Endothelial cell of umbilical vein (primary cell): ENCODE measurements at regions not wholly inside any gene's neighbourhood (a gene's known extent, or its start where the extent isn't known, plus 50 kb on each side); places are given as distances from the start of the nearest gene placed in this dataset.

Experiments used
- BruUV-seq: library from RNA; stranded (reverse); fragments of 400-500 nt; replicated peaks from 2 replicates; lab custom pipeline; 2021; lab: Mats Ljungman, UMichigan
- CTCF ChIA-PET: fragments of 300-600, 350-600 bp; sonication (Branson Sonifier 250); formaldehyde crosslinking; loops from one replicate; lab custom pipeline; 2021; ENCODE audit warnings: antibody characterized with exemption, inconsistent platforms; lab: Charles Lee
- POLR2A ChIA-PET: fragments of 300-600, 350-600 bp; sonication (Branson Sonifier 250); formaldehyde crosslinking; loops from one replicate; lab custom pipeline; 2021; ENCODE audit warnings: antibody characterized with exemption, inconsistent platforms; lab: Charles Lee
- DNase-seq: peaks from one replicate; pipeline ENCODE4 v3.0.0-alpha.2; 2011; ENCODE audit warnings: low read depth, low spot score
- FAIRE-seq: peaks from 2 replicates; lab custom pipeline; 2011; peaks lifted over from hg19 to GRCh38; lab: Jason Lieb, UNC
- H2AFZ ChIP-seq: 2 replicates; pipeline ENCODE4 v1.6.0; 2012; ENCODE audit warnings: low read depth, low read length, control low read depth, inconsistent platforms
- H3K27ac ChIP-seq: 2 replicates; pipeline ENCODE4 v1.5.1; 2011; ENCODE audit warnings: low read depth, mild to moderate bottlenecking, control low read depth, low read length, moderate library complexity; ENCODE audit not compliant: insufficient read depth
- H3K27me3 ChIP-seq, 2 experiments: 2 replicates each; pipeline versions ENCODE4 v1.6.0 to v1.6.1; 2011; ENCODE audit warnings: low read length in 2 of 2, mixed read lengths in 1 of 2; ENCODE audit not compliant: control insufficient read depth in 2 of 2, insufficient read depth in 2 of 2
- H3K36me3 ChIP-seq, 2 experiments: 2 replicates in 1 of 2; 3 replicates in 1 of 2; pipeline ENCODE4 v1.5.1; 2011; ENCODE audit warnings: low read length in 2 of 2, mild to moderate bottlenecking in 1 of 2, moderate library complexity in 1 of 2; ENCODE audit not compliant: control insufficient read depth in 2 of 2, insufficient read depth in 2 of 2; ENCODE audit errors: extremely low read depth in 1 of 2
- H3K4me1 ChIP-seq: 3 replicates; pipeline ENCODE4 v1.5.1; 2011; ENCODE audit warnings: mild to moderate bottlenecking, low read length; ENCODE audit not compliant: control insufficient read depth, insufficient read depth; ENCODE audit errors: extremely low read depth
- H3K4me2 ChIP-seq: 2 replicates; pipeline ENCODE4 v1.6.1; 2011; ENCODE audit warnings: low read length, control low read depth, mixed read lengths; ENCODE audit not compliant: insufficient read depth
- H3K4me3 ChIP-seq, 3 experiments: fragments of 200-600 bp in 1 of 3; sonication (generic), shearing (Covaris generic) in 1 of 3; replicated peaks in 1 of 3; 2 replicates each; pipeline ENCODE4 v1.5.1; 2011 to 2016; ENCODE audit warnings: control low read depth in 3 of 3, low read length in 3 of 3, mild to moderate bottlenecking in 2 of 3, inconsistent platforms in 1 of 3, low read depth in 1 of 3, moderate library complexity in 1 of 3; ENCODE audit not compliant: insufficient read depth in 1 of 3
- H3K79me2 ChIP-seq: 2 replicates; pipeline ENCODE4 v1.6.0; 2012; ENCODE audit warnings: low read length, inconsistent platforms; ENCODE audit not compliant: control insufficient read depth, insufficient read depth
- H3K9ac ChIP-seq: replicated peaks from 2 replicates; pipeline ENCODE3; 2011; ENCODE audit warnings: low read length, control low read depth; ENCODE audit not compliant: insufficient read depth; ENCODE audit errors: extremely low read depth
- H3K9me1 ChIP-seq: replicated peaks from 3 replicates; pipeline ENCODE4 v1.6.0; 2011; ENCODE audit warnings: mild to moderate bottlenecking, low read length; ENCODE audit not compliant: control insufficient read depth, insufficient read depth; ENCODE audit errors: extremely low read depth
- H3K9me3 ChIP-seq: replicated peaks from 2 replicates; pipeline ENCODE4 v1.5.1; 2012; ENCODE audit warnings: low read length, inconsistent platforms; ENCODE audit not compliant: control insufficient read depth, insufficient read depth
- H4K20me1 ChIP-seq: replicated peaks from 2 replicates; pipeline ENCODE3; 2011; ENCODE audit warnings: mild to moderate bottlenecking, low read length; ENCODE audit not compliant: control insufficient read depth, insufficient read depth; ENCODE audit errors: extremely low read depth
- EZH2 ChIP-seq: IDR thresholded peaks from 2 replicates; pipeline ENCODE4 v1.6.1; 2012; ENCODE audit warnings: borderline replicate concordance, low read depth, mild to moderate bottlenecking, moderate library complexity, low read length, inconsistent platforms; ENCODE audit not compliant: severe bottlenecking
- FOS ChIP-seq: IDR thresholded peaks from 2 replicates; pipeline ENCODE4 v1.6.1; 2011; ENCODE audit warnings: mild to moderate bottlenecking, low read length, moderate library complexity, borderline replicate concordance; ENCODE audit not compliant: insufficient read depth
- GATA2 ChIP-seq: IDR thresholded peaks from 2 replicates; pipeline ENCODE4 v1.7.0; 2011; ENCODE audit warnings: low read depth, mild to moderate bottlenecking, moderate library complexity, mixed read lengths, low read length; ENCODE audit not compliant: insufficient read length, insufficient read depth
- JUN ChIP-seq: IDR thresholded peaks from 2 replicates; pipeline ENCODE4 v1.6.1; 2011; ENCODE audit warnings: borderline replicate concordance, low read depth; ENCODE audit not compliant: insufficient read length, insufficient read depth
- MYC ChIP-seq: IDR thresholded peaks from one replicate; pipeline ENCODE4 v1.6.1; 2011; ENCODE audit warnings: mild to moderate bottlenecking, low read depth, low read length
- POLR2A ChIP-seq: IDR thresholded peaks from 2 replicates; pipeline ENCODE4 v1.6.1; 2012; ENCODE audit warnings: low read depth, mild to moderate bottlenecking, control low read depth, low read length
- POLR2AphosphoS5 ChIP-seq: IDR thresholded peaks from 2 replicates; pipeline ENCODE4 v1.6.1; 2012; ENCODE audit warnings: low read depth, mild to moderate bottlenecking, control low read depth, low read length, moderate library complexity; ENCODE audit not compliant: insufficient read depth
- dilution Hi-C: fragments of 300-500 bp; cut with MboI; formaldehyde crosslinking; loops from one replicate; pipeline ENCODE4 v1.15.0; 2019; ENCODE audit warnings: low sequenced_read_pairs; ENCODE audit not compliant: extremely low pct_ligation_motif_present
- intact Hi-C: fragments of 100-400 bp; cut with micrococcal nuclease; formaldehyde crosslinking; loops from one replicate; pipeline ENCODE4 v1.10.0; 2022
- TF ChIP-seq, protein P1 (sequence below): IDR thresholded peaks from 2 replicates; pipeline ENCODE4 v1.6.1; 2011; ENCODE audit not compliant: insufficient read depth, insufficient read length
- TF ChIP-seq, protein P2 (sequence below), 2 donors: IDR thresholded peaks; 1 replicate in 1 of 2; 2 replicates in 1 of 2; pipeline ENCODE4 v1.5.1; 2011; ENCODE audit warnings: low read length in 2 of 2, mild to moderate bottlenecking in 2 of 2, moderate library complexity in 2 of 2, control low read depth in 1 of 2, inconsistent platforms in 1 of 2, low read depth in 1 of 2; ENCODE audit not compliant: insufficient read depth in 1 of 2; ENCODE audit errors: extremely low read depth in 1 of 2

DNA sequence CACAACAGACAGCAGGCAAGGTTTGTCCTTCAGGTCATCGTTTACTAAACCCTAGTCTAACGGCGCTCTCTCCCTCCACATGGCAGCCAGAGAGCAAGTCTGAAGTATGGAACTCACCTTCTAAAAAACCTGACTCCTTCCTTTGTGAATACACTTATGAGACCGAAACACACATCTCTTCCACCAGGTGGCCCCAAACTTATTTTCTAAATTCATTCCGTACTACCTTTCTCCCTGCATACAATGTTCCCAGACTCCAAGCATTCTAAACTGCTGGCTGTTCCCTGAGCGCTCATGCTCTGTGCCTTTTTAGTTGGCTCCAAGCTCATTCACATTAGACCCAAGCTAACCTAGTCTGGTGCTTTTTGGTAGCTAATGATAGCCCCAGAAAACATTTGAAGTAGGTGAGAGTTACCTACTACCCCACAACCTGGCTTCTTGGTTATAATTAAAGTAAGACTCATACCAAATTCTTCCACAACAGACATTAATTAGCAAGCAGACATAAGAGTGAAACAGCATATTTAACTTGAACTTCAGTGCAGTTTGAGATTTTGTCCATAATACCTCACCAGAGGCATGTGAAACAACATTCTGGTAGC, 67.6 kb upstream of the DCLK2 start:
- DNase-seq: peak; percentile 69

DNA sequence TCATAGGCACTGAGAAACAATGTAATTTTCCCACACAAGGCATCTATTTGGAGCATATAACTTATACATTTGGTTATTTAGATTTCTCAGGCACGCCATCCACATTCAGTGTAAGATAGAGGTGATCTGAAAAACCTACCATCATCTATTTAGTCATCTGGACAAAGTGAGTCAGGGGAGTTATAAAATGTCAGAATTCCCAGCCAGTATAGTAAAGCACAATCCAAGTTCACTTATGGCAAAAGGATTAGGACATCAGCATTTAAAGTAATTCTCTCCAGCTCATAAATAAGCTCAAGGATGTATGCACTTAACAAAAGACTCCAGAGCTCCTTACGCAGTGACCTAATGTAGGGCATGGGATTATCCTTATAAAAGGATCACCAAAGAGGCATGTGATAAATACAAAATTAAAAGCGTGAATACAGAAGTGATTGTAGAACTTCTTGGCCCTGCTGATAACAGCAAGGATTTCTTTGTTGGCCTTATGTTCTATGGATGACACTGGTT, 65.3 kb upstream of the DCLK2 start:
- intact Hi-C loops (loop anchor here (5.0 kb wide), 1 partner anchor 64 kb away; the partner anchor contains the start of gene DCLK2), dilution Hi-C loops (no loop called here)
- Histone ChIP-seq H3K9ac (no peak overlapping the region), H3K4me1 (no peaks in the 10 kb centered on the region), H3K4me3 (no peak overlapping the region), H3K9me3 (no peaks in the 10 kb centered on the region), H3K36me3 (no peaks in the 10 kb centered on the region), H3K9me1 (no peaks in the 10 kb centered on the region), H4K20me1 (no peaks in the 10 kb centered on the region), H3K79me2 (no peaks in the 10 kb centered on the region), H3K27ac (no peak overlapping the region), H3K27me3 (no peaks in the 10 kb centered on the region), H2AFZ (no peak overlapping the region), H3K4me2 (no peak overlapping the region)
- BruUV-seq: no TSS peak
- FAIRE-seq (no peak), DNase-seq (no peak)
- TF ChIP-seq GATA2 (no peak), JUN (no peak), POLR2AphosphoS5 (no peak), MYC (no peak), FOS (no peak), POLR2A (no peak), EZH2 (no peak)
- TF ChIP-seq, protein P1, sequence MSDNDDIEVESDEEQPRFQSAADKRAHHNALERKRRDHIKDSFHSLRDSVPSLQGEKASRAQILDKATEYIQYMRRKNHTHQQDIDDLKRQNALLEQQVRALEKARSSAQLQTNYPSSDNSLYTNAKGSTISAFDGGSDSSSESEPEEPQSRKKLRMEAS: no peak
- TF ChIP-seq, protein P2, sequence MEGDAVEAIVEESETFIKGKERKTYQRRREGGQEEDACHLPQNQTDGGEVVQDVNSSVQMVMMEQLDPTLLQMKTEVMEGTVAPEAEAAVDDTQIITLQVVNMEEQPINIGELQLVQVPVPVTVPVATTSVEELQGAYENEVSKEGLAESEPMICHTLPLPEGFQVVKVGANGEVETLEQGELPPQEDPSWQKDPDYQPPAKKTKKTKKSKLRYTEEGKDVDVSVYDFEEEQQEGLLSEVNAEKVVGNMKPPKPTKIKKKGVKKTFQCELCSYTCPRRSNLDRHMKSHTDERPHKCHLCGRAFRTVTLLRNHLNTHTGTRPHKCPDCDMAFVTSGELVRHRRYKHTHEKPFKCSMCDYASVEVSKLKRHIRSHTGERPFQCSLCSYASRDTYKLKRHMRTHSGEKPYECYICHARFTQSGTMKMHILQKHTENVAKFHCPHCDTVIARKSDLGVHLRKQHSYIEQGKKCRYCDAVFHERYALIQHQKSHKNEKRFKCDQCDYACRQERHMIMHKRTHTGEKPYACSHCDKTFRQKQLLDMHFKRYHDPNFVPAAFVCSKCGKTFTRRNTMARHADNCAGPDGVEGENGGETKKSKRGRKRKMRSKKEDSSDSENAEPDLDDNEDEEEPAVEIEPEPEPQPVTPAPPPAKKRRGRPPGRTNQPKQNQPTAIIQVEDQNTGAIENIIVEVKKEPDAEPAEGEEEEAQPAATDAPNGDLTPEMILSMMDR (IDR thresholded peaks at IDR 0.05; ENCODE audit: extremely low read depth in 1 of 2, insufficient read depth in 1 of 2, low read depth in 1 of 2, low read length in 2 of 2): no peak
- ChIA-PET POLR2A (no interaction called here), CTCF (interaction anchor here (0.6 to 8.6 kb wide), 4 partner anchors 8 to 230 kb away, joined by 3 to 133 read pairs (median 6); no protein-coding TSS in a partner anchor)

More for the DNA sequence above, 67.6 kb upstream of the DCLK2 start:
- TF ChIP-seq EZH2: no peak
- TF ChIP-seq, protein P2 (IDR thresholded peaks at IDR 0.05; ENCODE audit: extremely low read depth in 1 of 2, insufficient read depth in 1 of 2, low read depth in 1 of 2, low read length in 2 of 2): peak; percentile 42 to 49
- POLR2A ChIA-PET: no interaction called here
- Histone ChIP-seq H3K9me3 (no peaks in the 10 kb centered on the region), H4K20me1 (no peaks in the 10 kb centered on the region), H3K36me3 (no peaks in the 10 kb centered on the region), H3K79me2 (no peaks in the 10 kb centered on the region), H3K9me1 (no peaks in the 10 kb centered on the region), H3K4me3 (no peak overlapping the region), H3K4me2 (no peak overlapping the region), H3K27ac (no peak overlapping the region), H2AFZ (no peak overlapping the region), H3K9ac (no peak overlapping the region), H3K4me1 (no peaks in the 10 kb centered on the region), H3K27me3 (no peaks in the 10 kb centered on the region)
- CTCF ChIA-PET: interaction anchor here (0.7 to 11.2 kb wide), 17 partner anchors 13 to 856 kb away, joined by 3 to 299 read pairs (median 4); partner anchors contain the start of gene DCLK2
- dilution Hi-C loops: no loop called here
- intact Hi-C loops: loop anchor here (1.0 to 5.0 kb wide), 3 partner anchors 67 to 233 kb away; partner anchors contain the start of gene DCLK2
- no peak for FAIRE-seq
- no TSS peak for BruUV-seq
